ENCODE measurements at regions not wholly inside any gene's neighbourhood (a gene's known extent, or its start where the extent isn't known, plus 50 kb on each side); places are given as distances from the start of the nearest gene placed in this dataset.

DNA sequence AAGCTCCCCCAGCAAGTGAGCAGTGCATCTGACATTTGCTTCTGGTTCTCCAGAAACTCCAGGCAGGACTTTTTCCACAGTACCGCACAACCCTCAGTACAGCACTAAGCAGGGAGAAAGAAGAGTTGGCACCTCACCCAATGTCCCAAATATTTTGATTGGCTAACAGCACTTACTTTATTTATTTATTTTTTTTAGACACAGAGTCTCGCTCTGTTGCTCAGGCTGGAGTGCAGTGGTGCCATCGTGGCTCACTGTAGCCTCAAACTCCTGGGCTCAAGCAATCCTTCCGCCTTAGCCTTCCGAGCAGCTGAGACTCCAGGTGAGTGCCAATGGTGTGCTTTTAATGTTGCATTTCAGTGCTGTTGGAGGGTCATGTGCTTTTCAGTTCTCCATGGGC is 200.3 kb upstream of the ZMIZ1 start:
- TF ChIP-seq EZH2 (IDR thresholded peaks at IDR 0.05; ENCODE audit: borderline replicate concordance, low read length), result no peak
- no peak for TF ChIP-seq CTCF (conservative IDR thresholded peaks at IDR 0.05 in 1 of 2, IDR thresholded peaks at IDR 0.05 in 1 of 2; ENCODE audit: extremely low read depth in 1 of 2, insufficient read depth in 1 of 2, low read depth in 1 of 2, low read length in 2 of 2)

All from mammary epithelial cell (primary cell).